ENCODE measurements at regions not wholly inside any gene's neighbourhood (a gene's known extent, or its start where the extent isn't known, plus 50 kb on each side); places are given as distances from the start of the nearest gene placed in this dataset.
"Not testable (repeated sequence)": the region's sequence is repeated elsewhere in the genome, so short reads cannot be mapped to it uniquely, and the experiment has no call there.

DNA sequence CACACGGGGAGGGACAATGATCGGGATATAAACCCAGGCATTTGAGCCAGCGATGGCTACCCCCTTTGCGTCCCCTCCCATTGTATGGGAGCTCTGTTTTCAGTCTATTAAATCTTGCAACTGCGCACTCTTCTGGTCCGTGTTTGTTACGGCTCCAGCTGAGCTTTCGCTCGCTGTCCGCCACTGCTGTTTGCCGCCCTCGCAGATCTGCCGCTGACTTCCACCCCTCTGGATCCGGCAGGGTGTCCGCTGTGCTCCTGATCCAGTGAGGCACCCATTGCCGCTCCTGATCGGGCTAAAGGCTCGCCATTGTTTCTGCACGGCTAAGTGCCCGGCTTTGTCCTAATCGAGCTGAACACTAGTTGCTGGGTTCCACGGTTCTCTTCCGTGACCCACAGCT, 87.3 kb downstream of the ASB1 start:
- TF ChIP-seq POLR2A (IDR thresholded peaks at IDR 0.05; ENCODE audit: low read length); GATA1 (IDR thresholded peaks at IDR 0.05; ENCODE audit: low read depth, low read length): not testable (repeated sequence)
